ENCODE measurements at regions not wholly inside any gene's neighbourhood (a gene's known extent, or its start where the extent isn't known, plus 50 kb on each side); places are given as distances from the start of the nearest gene placed in this dataset.

DNA sequence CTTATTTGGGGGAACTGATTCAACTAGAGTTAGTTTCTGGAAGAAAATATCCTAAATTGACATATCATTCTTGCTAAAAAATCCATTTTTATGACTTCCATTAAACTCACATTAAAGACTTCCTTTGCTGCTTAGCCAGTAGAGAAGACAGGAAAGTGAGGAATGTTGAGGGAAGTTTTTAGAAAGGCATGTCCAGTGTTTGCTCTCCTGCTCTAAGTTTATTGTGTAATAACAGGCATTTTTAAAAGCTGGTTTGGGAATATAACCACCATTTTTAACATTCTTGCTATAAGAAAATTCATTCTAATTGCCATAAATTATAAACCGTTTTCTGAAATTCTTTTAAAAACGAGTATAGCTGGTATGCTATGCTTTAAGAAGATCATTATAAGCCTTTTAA lies 428.0 kb downstream of the RAP2B start:
- Histone ChIP-seq H3K4me1 (ENCODE audit: control insufficient read depth, insufficient read depth, low read length) (no peaks in the 10 kb centered on the region), H3K27me3 (ENCODE audit: control insufficient read depth, insufficient read depth, low read length) (no peaks in the 10 kb centered on the region), H3K4me3 (ENCODE audit: low read depth in 2 of 2, low read length in 2 of 2) (no peak overlapping the region), H3K36me3 (ENCODE audit: control insufficient read depth, insufficient read depth, low read length) (no peaks in the 10 kb centered on the region), H3K27ac (ENCODE audit: low read length) (no peak overlapping the region), H3K9me3 (ENCODE audit: control insufficient read depth, insufficient read depth, low read depth, low read length) (no peaks in the 10 kb centered on the region)
- no peak for DNase-seq (ENCODE audit: low read depth, low spot score)
- intact Hi-C loops (cut with micrococcal nuclease; ENCODE audit: unreplicated experiment) = loop anchor here (10.0 kb wide), 2 partner anchors 295 to 425 kb away; partner anchors contain the start of gene RAP2B
- in situ Hi-C loops (cut with HindIII; ENCODE audit: low pct_unique_long_range_greater_than_20kb, low sequenced_read_pairs) = no loop called here
- BruUV-seq (replicated peaks) = no TSS peak
- ATAC-seq = no peak
- POLR2A ChIA-PET = no interaction called here
- CTCF ChIA-PET = no interaction called here
- TF ChIP-seq SIN3A (IDR thresholded peaks at IDR 0.05; ENCODE audit: borderline replicate concordance, insufficient read depth, low read depth, low read length) = no peak
- TF ChIP-seq, protein P1, sequence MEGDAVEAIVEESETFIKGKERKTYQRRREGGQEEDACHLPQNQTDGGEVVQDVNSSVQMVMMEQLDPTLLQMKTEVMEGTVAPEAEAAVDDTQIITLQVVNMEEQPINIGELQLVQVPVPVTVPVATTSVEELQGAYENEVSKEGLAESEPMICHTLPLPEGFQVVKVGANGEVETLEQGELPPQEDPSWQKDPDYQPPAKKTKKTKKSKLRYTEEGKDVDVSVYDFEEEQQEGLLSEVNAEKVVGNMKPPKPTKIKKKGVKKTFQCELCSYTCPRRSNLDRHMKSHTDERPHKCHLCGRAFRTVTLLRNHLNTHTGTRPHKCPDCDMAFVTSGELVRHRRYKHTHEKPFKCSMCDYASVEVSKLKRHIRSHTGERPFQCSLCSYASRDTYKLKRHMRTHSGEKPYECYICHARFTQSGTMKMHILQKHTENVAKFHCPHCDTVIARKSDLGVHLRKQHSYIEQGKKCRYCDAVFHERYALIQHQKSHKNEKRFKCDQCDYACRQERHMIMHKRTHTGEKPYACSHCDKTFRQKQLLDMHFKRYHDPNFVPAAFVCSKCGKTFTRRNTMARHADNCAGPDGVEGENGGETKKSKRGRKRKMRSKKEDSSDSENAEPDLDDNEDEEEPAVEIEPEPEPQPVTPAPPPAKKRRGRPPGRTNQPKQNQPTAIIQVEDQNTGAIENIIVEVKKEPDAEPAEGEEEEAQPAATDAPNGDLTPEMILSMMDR (IDR thresholded peaks at IDR 0.05) = no peak
- no peak for TF ChIP-seq REST (IDR thresholded peaks at IDR 0.05; ENCODE audit: insufficient read depth in 1 of 2, low read depth in 2 of 2, low read length in 1 of 2)

GRCh38 chr3:153591561-153592245 lies 429.7 kb downstream of the RAP2B start:
- TF ChIP-seq TCF7L2 (IDR thresholded peaks at IDR 0.05; ENCODE audit: low read depth, low read length) = no peak
- ATAC-seq = no peak
- CTCF ChIA-PET = no interaction called here
- H3K9me3 ChIP-seq (ENCODE audit: control insufficient read depth, insufficient read depth, low read depth, low read length) = no peaks in the 10 kb centered on the region
- no peak for DNase-seq (ENCODE audit: low read depth, low spot score)
- no peaks in the 10 kb centered on the region for H3K4me1 ChIP-seq (ENCODE audit: control insufficient read depth, insufficient read depth, low read length)
- POLR2A ChIA-PET = no interaction called here
- H3K27me3 ChIP-seq (ENCODE audit: control insufficient read depth, insufficient read depth, low read length) = no peaks in the 10 kb centered on the region
- no peak overlapping the region for H3K4me3 ChIP-seq (ENCODE audit: low read depth in 2 of 2, low read length in 2 of 2)
- in situ Hi-C loops (cut with HindIII; ENCODE audit: low pct_unique_long_range_greater_than_20kb, low sequenced_read_pairs) = no loop called here
- intact Hi-C loops (cut with micrococcal nuclease; ENCODE audit: unreplicated experiment) = loop anchor here (10.0 kb wide), 2 partner anchors 297 to 427 kb away; partner anchors contain the start of gene RAP2B
- H3K27ac ChIP-seq (ENCODE audit: low read length) = no peak overlapping the region
- no peaks in the 10 kb centered on the region for H3K36me3 ChIP-seq (ENCODE audit: control insufficient read depth, insufficient read depth, low read length)
- no TSS peak for BruUV-seq (replicated peaks)

GRCh38 chr3:153595186-153595815 lies 433.3 kb downstream of the RAP2B start:
- DNase-seq (ENCODE audit: low read depth, low spot score) (peak; percentile 32), ATAC-seq (peak; percentile 92)
- CTCF ChIA-PET = no interaction called here
- H3K4me3 ChIP-seq (ENCODE audit: low read depth in 2 of 2, low read length in 2 of 2) = no peak overlapping the region
- POLR2A ChIA-PET = no interaction called here
- H3K9me3 ChIP-seq (ENCODE audit: control insufficient read depth, insufficient read depth, low read depth, low read length) = no peaks in the 10 kb centered on the region
- no peaks in the 10 kb centered on the region for H3K4me1 ChIP-seq (ENCODE audit: control insufficient read depth, insufficient read depth, low read length)
- TF ChIP-seq SIN3A (IDR thresholded peaks at IDR 0.05; ENCODE audit: borderline replicate concordance, insufficient read depth, low read depth, low read length) = no peak
- TF ChIP-seq, protein P1 (IDR thresholded peaks at IDR 0.05) = peak; percentile 79; the same call in 1 of the 2 replicates
- TF ChIP-seq REST (IDR thresholded peaks at IDR 0.05; ENCODE audit: insufficient read depth in 1 of 2, low read depth in 2 of 2, low read length in 1 of 2) = no peak
- no peaks in the 10 kb centered on the region for H3K36me3 ChIP-seq (ENCODE audit: control insufficient read depth, insufficient read depth, low read length)
- no TSS peak for BruUV-seq (replicated peaks)
- in situ Hi-C loops (cut with HindIII; ENCODE audit: low pct_unique_long_range_greater_than_20kb, low sequenced_read_pairs) (no loop called here), intact Hi-C loops (cut with micrococcal nuclease; ENCODE audit: unreplicated experiment) (loop anchor here (2.0 to 10.0 kb wide), 4 partner anchors 300 to 568 kb away; partner anchors contain the start of gene RAP2B)
- no peaks in the 10 kb centered on the region for H3K27me3 ChIP-seq (ENCODE audit: control insufficient read depth, insufficient read depth, low read length)
- no peak overlapping the region for H3K27ac ChIP-seq (ENCODE audit: low read length)

All from Panc1 (cell line).